Uterus (tissue), 2 donors: ENCODE measurements at regions not wholly inside any gene's neighbourhood (a gene's known extent, or its start where the extent isn't known, plus 50 kb on each side); places are given as distances from the start of the nearest gene placed in this dataset.

Experiments used
- CTCF ChIP-seq, 4 experiments: fragments of 200-600 bp in 2 of 4; fragments of 450-650 bp in 2 of 4; sonication (generic) in 2 of 4; IDR thresholded peaks; one replicate each; pipeline ENCODE4 v1.5.1; 2016 to 2019; ENCODE audit warnings: antibody characterized with exemption in 4 of 4, mild to moderate bottlenecking in 2 of 4, moderate library complexity in 1 of 4
- POLR2A ChIP-seq, 2 donors: fragments of 450-650 bp; IDR thresholded peaks; one replicate each; pipeline ENCODE4 v1.6.1; 2016; ENCODE audit warnings: antibody characterized with exemption in 2 of 2, mild to moderate bottlenecking in 1 of 2, moderate library complexity in 1 of 2

GRCh38 chr13:21316376-21316775, 139.9 kb downstream of the MRPL57 start:
- TF ChIP-seq CTCF (IDR thresholded peaks at IDR 0.05) (no peak), POLR2A (IDR thresholded peaks at IDR 0.05) (no peak)
